Sigmoid colon (tissue), 6 donors: ENCODE measurements at regions not wholly inside any gene's neighbourhood (a gene's known extent, or its start where the extent isn't known, plus 50 kb on each side); places are given as distances from the start of the nearest gene placed in this dataset.

Experiments
- DNase-seq: peaks from one replicate; pipeline ENCODE4 v3.0.0-alpha.2; 2019
- H3K27ac ChIP-seq, 4 donors: fragments of 200-600 bp; sonication (generic); one replicate each; pipeline ENCODE4 v1.5.1; 2016 to 2019; ENCODE audit warnings: mild to moderate bottlenecking in 1 of 4
- H3K27me3 ChIP-seq, 3 donors: fragments of 200-600 bp; sonication (generic); one replicate each; pipeline ENCODE4 v1.5.1; 2019; ENCODE audit warnings: mild to moderate bottlenecking in 1 of 3
- H3K36me3 ChIP-seq, 4 donors: fragments of 200-600 bp; sonication (generic); one replicate each; pipeline ENCODE4 v1.5.1; 2016 to 2019
- H3K4me1 ChIP-seq, 4 donors: fragments of 200-600 bp; sonication (generic); one replicate each; pipeline ENCODE4 v1.5.1; 2017 to 2019
- H3K4me3 ChIP-seq, 4 donors: fragments of 200-600 bp; sonication (generic); one replicate each; pipeline ENCODE4 v1.5.1; 2017 to 2019; ENCODE audit warnings: mild to moderate bottlenecking in 2 of 4, moderate library complexity in 1 of 4
- H3K9me3 ChIP-seq, 4 donors: fragments of 200-600 bp in 3 of 4; sonication (generic) in 3 of 4; one replicate each; pipeline versions ENCODE4 v1.5.1 to v1.6.1; 2013 to 2019
- CTCF ChIP-seq, 4 experiments: fragments of 450-650 bp in 3 of 4; fragments of 200-600 bp in 1 of 4; IDR thresholded peaks; one replicate each; pipeline ENCODE4 v1.5.1; 2016 to 2019; ENCODE audit warnings: antibody characterized with exemption in 4 of 4, mild to moderate bottlenecking in 3 of 4, moderate library complexity in 2 of 4
- EP300 ChIP-seq, 4 donors: sonication (generic); formaldehyde crosslinking; IDR thresholded peaks; one replicate each; pipeline ENCODE4 v1.6.1; 2017; ENCODE audit warnings: antibody characterized with exemption in 4 of 4
- POLR2A ChIP-seq, 2 donors: fragments of 450-650 bp; IDR thresholded peaks; one replicate each; pipeline ENCODE4 v1.6.1; 2016; ENCODE audit warnings: antibody characterized with exemption in 2 of 2, mild to moderate bottlenecking in 2 of 2, moderate library complexity in 2 of 2
- POLR2AphosphoS5 ChIP-seq, 4 donors: sonication (generic); formaldehyde crosslinking; IDR thresholded peaks; one replicate each; pipeline ENCODE4 v1.6.1; 2017; ENCODE audit warnings: antibody characterized with exemption in 4 of 4
- WGBS, 2 donors: extraction: QIAGEN DNeasy Blood & Tissue Kit; methylation state at CpG; one replicate each; pipeline ENCODE4 v1.1.7; 2013; 5-methylcytosine and 5-hydroxymethylcytosine counted together
- intact Hi-C: fragments of 100-400 bp; cut with DNase I; formaldehyde crosslinking; loops from one replicate; pipeline ENCODE4 v1.15.1; 2023
- donor health status: healthy with polysubstance abuse.
- donor health status: healthy.

- H3K4me3 ChIP-seq, result no peak overlapping the region
- no peaks in the 10 kb centered on the region for H3K9me3 ChIP-seq
- intact Hi-C loops, result no loop called here
- TF ChIP-seq POLR2A (IDR thresholded peaks at IDR 0.05) (no peak), EP300 (IDR thresholded peaks at IDR 0.05) (no peak), CTCF (IDR thresholded peaks at IDR 0.05) (no peak), POLR2AphosphoS5 (IDR thresholded peaks at IDR 0.05) (no peak)
- no peaks in the 10 kb centered on the region for H3K4me1 ChIP-seq
- no peak for DNase-seq
- no peaks in the 10 kb centered on the region for H3K36me3 ChIP-seq
- no peaks in the 10 kb centered on the region for H3K27me3 ChIP-seq
- WGBS, 2 donors, result 67 to 71% methylated on average over 2 of the region's 2 CpGs
- no peak overlapping the region for H3K27ac ChIP-seq
Observed at GRCh38 chr5:163623986-163624385, 118.6 kb downstream of the MAT2B start.

GRCh38 chr5:163624431-163624830 lies 119.0 kb downstream of the MAT2B start:
- TF ChIP-seq POLR2AphosphoS5 (IDR thresholded peaks at IDR 0.05) (no peak), CTCF (IDR thresholded peaks at IDR 0.05) (no peak), EP300 (IDR thresholded peaks at IDR 0.05) (no peak), POLR2A (IDR thresholded peaks at IDR 0.05) (no peak)
- no peak for DNase-seq
- intact Hi-C loops, result no loop called here

GRCh38 chr5:163626904-163627434 lies 121.5 kb downstream of the MAT2B start:
- 89 to 91% methylated on average over 5 of the region's 5 CpGs for WGBS, 2 donors
- Histone ChIP-seq H3K4me1 (no peaks in the 10 kb centered on the region), H3K27me3 (no peaks in the 10 kb centered on the region), H3K27ac (no peak overlapping the region), H3K4me3 (no peak overlapping the region), H3K36me3 (no peaks in the 10 kb centered on the region), H3K9me3 (no peaks in the 10 kb centered on the region)
- intact Hi-C loops, result no loop called here
- TF ChIP-seq EP300 (IDR thresholded peaks at IDR 0.05), result no peak
- DNase-seq, result no peak

More at GRCh38 chr5:163624431-163624830, 119.0 kb downstream of the MAT2B start:
- Histone ChIP-seq H3K27ac (no peak overlapping the region), H3K27me3 (no peaks in the 10 kb centered on the region), H3K4me1 (no peaks in the 10 kb centered on the region), H3K4me3 (no peak overlapping the region), H3K36me3 (no peaks in the 10 kb centered on the region), H3K9me3 (no peaks in the 10 kb centered on the region)
- 88 to 93% methylated on average over 5 of the region's 5 CpGs for WGBS, 2 donors

- DNase-seq, result no peak
- 73 to 77% methylated on average over 3 of the region's 3 CpGs for WGBS, 2 donors
- TF ChIP-seq POLR2A (IDR thresholded peaks at IDR 0.05) (no peak), POLR2AphosphoS5 (IDR thresholded peaks at IDR 0.05) (no peak), EP300 (IDR thresholded peaks at IDR 0.05) (no peak), CTCF (IDR thresholded peaks at IDR 0.05) (no peak)
- H3K4me3 ChIP-seq, result no peak overlapping the region
- no peaks in the 10 kb centered on the region for H3K27me3 ChIP-seq
- no peaks in the 10 kb centered on the region for H3K4me1 ChIP-seq
- H3K27ac ChIP-seq, result no peak overlapping the region
- H3K9me3 ChIP-seq, result no peaks in the 10 kb centered on the region
- no peaks in the 10 kb centered on the region for H3K36me3 ChIP-seq
- intact Hi-C loops, result no loop called here
Observed at GRCh38 chr5:163631856-163632255, 126.4 kb downstream of the MAT2B start.

- Histone ChIP-seq H3K4me3 (no peak overlapping the region), H3K4me1 (no peaks in the 10 kb centered on the region), H3K36me3 (no peaks in the 10 kb centered on the region), H3K27ac (no peak overlapping the region), H3K27me3 (no peaks in the 10 kb centered on the region), H3K9me3 (no peaks in the 10 kb centered on the region)
- no peak for TF ChIP-seq POLR2AphosphoS5 (IDR thresholded peaks at IDR 0.05)
- no peak for TF ChIP-seq POLR2A (IDR thresholded peaks at IDR 0.05)
- no peak for TF ChIP-seq EP300 (IDR thresholded peaks at IDR 0.05)
- TF ChIP-seq CTCF (IDR thresholded peaks at IDR 0.05), result no peak
- intact Hi-C loops, result no loop called here
- no peak for DNase-seq
- 88 to 90% methylated on average over 3 of the region's 3 CpGs for WGBS, 2 donors
Observed at GRCh38 chr5:163633926-163634460, 128.6 kb downstream of the MAT2B start.
